GM12878 (cell line): ENCODE measurements at regions not wholly inside any gene's neighbourhood (a gene's known extent, or its start where the extent isn't known, plus 50 kb on each side); places are given as distances from the start of the nearest gene placed in this dataset.

Experiments used
- ATAC-seq: fragments of 200-7000 bp; cut with Tn5 transposase; 3 replicates; pipeline ENCODE4 v1.9.1; 2020; ENCODE audit warnings: mild to moderate bottlenecking, moderate library complexity
- BruUV-seq: library from RNA; stranded (reverse); fragments of 400-500 nt; replicated peaks from 2 replicates; lab custom pipeline; 2021; lab: Mats Ljungman, UMichigan
- CTCF ChIA-PET: fragments of 300-600 bp; sonication (Branson Sonifier 250); formaldehyde crosslinking; extraction: SDS; loops from one replicate; lab custom pipeline; 2021; ENCODE audit warnings: inconsistent platforms; lab: Yijun Ruan, JAX
- POLR2A ChIA-PET: fragments of 350-600 bp; formaldehyde crosslinking; extraction: SDS; loops from one replicate; lab custom pipeline; 2021; ENCODE audit warnings: inconsistent platforms; lab: Charles Lee
- RAD21 ChIA-PET: fragments of 300-600 bp; sonication (Branson Sonifier 250); formaldehyde crosslinking; loops from one replicate; lab custom pipeline; 2023; ENCODE audit warnings: antibody characterized with exemption; ENCODE audit not compliant: unreplicated experiment; lab: Charles Lee
- SMC1A ChIA-PET: fragments of 300-600 bp; sonication (Branson Sonifier 250); formaldehyde crosslinking; loops from one replicate; lab custom pipeline; 2023; ENCODE audit not compliant: unreplicated experiment, uncharacterized antibody; lab: Charles Lee
- DNase-seq: peaks from one replicate; pipeline ENCODE4 v3.0.0-alpha.2; 2011; ENCODE audit warnings: low read depth, low spot score
- FAIRE-seq: peaks from 3 replicates; lab custom pipeline; 2011; peaks lifted over from hg19 to GRCh38; lab: Jason Lieb, UNC
- H2AFZ ChIP-seq: 2 replicates; pipeline ENCODE4 v1.6.0; 2011; ENCODE audit warnings: low read depth, low read length, control low read depth; ENCODE audit not compliant: control insufficient read depth
- H3K27ac ChIP-seq: 2 replicates; pipeline ENCODE4 v1.5.1; 2011; ENCODE audit warnings: control low read depth; ENCODE audit not compliant: control insufficient read depth, insufficient read depth
- H3K27me3 ChIP-seq, 2 experiments: replicated peaks in 1 of 2; 2 replicates each; pipeline versions ENCODE4 v1.6.0 to v1.6.1; 2011; ENCODE audit warnings: low read length in 1 of 2; ENCODE audit not compliant: control insufficient read depth in 2 of 2, insufficient read depth in 2 of 2
- H3K36me3 ChIP-seq, 2 experiments: 2 replicates each; pipeline ENCODE4 v1.5.1; 2011; ENCODE audit warnings: low read length in 1 of 2; ENCODE audit not compliant: control insufficient read depth in 2 of 2, insufficient read depth in 2 of 2
- H3K4me1 ChIP-seq: 2 replicates; pipeline ENCODE4 v1.6.1; 2011; ENCODE audit warnings: mild to moderate bottlenecking, low read length, moderate library complexity, mixed read lengths; ENCODE audit not compliant: control insufficient read depth, insufficient read depth
- H3K4me2 ChIP-seq: 2 replicates; pipeline ENCODE4 v1.6.0; 2011; ENCODE audit warnings: control low read depth; ENCODE audit not compliant: control insufficient read depth, insufficient read depth
- H3K4me3 ChIP-seq: fragments of 200-600 bp; sonication (generic); 2 replicates; pipeline ENCODE4 v1.5.1; 2016
- H3K79me2 ChIP-seq: 2 replicates; pipeline ENCODE4 v1.6.0; 2011; ENCODE audit warnings: low read length; ENCODE audit not compliant: control insufficient read depth, insufficient read depth
- H3K9ac ChIP-seq: 2 replicates; pipeline ENCODE4 v1.8.0; 2011; ENCODE audit warnings: low read length, control low read depth, mixed read lengths; ENCODE audit not compliant: control insufficient read depth, insufficient read depth
- H3K9me3 ChIP-seq: replicated peaks from 3 replicates; pipeline ENCODE4 v1.5.1; 2011; ENCODE audit warnings: mild to moderate bottlenecking, low read length; ENCODE audit not compliant: control insufficient read depth, insufficient read depth
- H4K20me1 ChIP-seq: 2 replicates; pipeline ENCODE4 v1.6.0; 2011; ENCODE audit not compliant: control insufficient read depth, insufficient read depth
- ASH2L ChIP-seq: fragments of 300-600, 200-600 bp; sonication (generic); IDR thresholded peaks from 2 replicates; pipeline ENCODE4 v1.6.1; 2017; ENCODE audit warnings: low read depth, mild to moderate bottlenecking, borderline replicate concordance
- FOXM1 ChIP-seq: IDR thresholded peaks from 2 replicates; pipeline ENCODE4 v1.6.1; 2012; ENCODE audit warnings: low read depth, mild to moderate bottlenecking, inconsistent platforms, low read length, moderate library complexity
- IKZF1 ChIP-seq: fragments of 450-650 bp; conservative IDR thresholded peaks from 2 replicates; pipeline ENCODE4 v1.6.1; 2017; ENCODE audit warnings: antibody characterized with exemption, mild to moderate bottlenecking
- IRF4 ChIP-seq: IDR thresholded peaks from 2 replicates; pipeline ENCODE4 v1.6.1; 2011; ENCODE audit warnings: low read depth, low read length
- KAT2A ChIP-seq: conservative IDR thresholded peaks from 2 replicates; pipeline ENCODE4 v1.6.1; 2011; ENCODE audit warnings: low read depth, low read length; ENCODE audit not compliant: control insufficient read depth
- MLLT1 ChIP-seq: fragments of 450-650 bp; IDR thresholded peaks from 2 replicates; pipeline ENCODE4 v1.6.1; 2016; ENCODE audit warnings: mild to moderate bottlenecking
- NBN ChIP-seq: fragments of 450-650 bp; IDR thresholded peaks from 2 replicates; pipeline ENCODE4 v1.6.1; 2016
- NFYB ChIP-seq: IDR thresholded peaks from 2 replicates; pipeline ENCODE4 v1.6.1; 2011; ENCODE audit warnings: low read depth, mild to moderate bottlenecking, low read length, improper control_type of control experiment, moderate library complexity; ENCODE audit not compliant: insufficient read depth
- NR2C1 ChIP-seq: fragments of 450-650 bp; IDR thresholded peaks from 2 replicates; pipeline ENCODE4 v1.6.1; 2017; ENCODE audit warnings: antibody characterized with exemption, mild to moderate bottlenecking, moderate library complexity
- RCOR1 ChIP-seq: conservative IDR thresholded peaks from 2 replicates; pipeline ENCODE4 v1.6.1; 2012; ENCODE audit warnings: low read depth, low read length, improper control_type of control experiment
- RUNX3 ChIP-seq: IDR thresholded peaks from 2 replicates; pipeline ENCODE4 v1.6.1; 2012; ENCODE audit warnings: low read length, inconsistent platforms
- SIX5 ChIP-seq: IDR thresholded peaks from 2 replicates; pipeline ENCODE4 v1.6.1; 2011; ENCODE audit warnings: mild to moderate bottlenecking, low read depth, low read length, moderate library complexity; ENCODE audit not compliant: severe bottlenecking
- SP1 ChIP-seq: IDR thresholded peaks from one replicate; pipeline ENCODE4 v1.6.1; 2011; ENCODE audit warnings: low read depth, low read length
- SPI1 ChIP-seq: IDR thresholded peaks from 2 replicates; pipeline ENCODE4 v1.6.1; 2011; ENCODE audit warnings: low read depth, mild to moderate bottlenecking, low read length, moderate library complexity, borderline replicate concordance; ENCODE audit not compliant: insufficient read depth
- TBL1XR1 ChIP-seq: IDR thresholded peaks from 2 replicates; pipeline ENCODE4 v1.6.1; 2012; ENCODE audit warnings: low read depth, low read length, improper control_type of control experiment
- TCF12 ChIP-seq: IDR thresholded peaks from 2 replicates; pipeline ENCODE4 v1.6.1; 2011; ENCODE audit warnings: low read depth, mild to moderate bottlenecking, low read length
- in situ Hi-C: fragments of 300-500 bp; cut with MboI; formaldehyde crosslinking; loops from 9 replicates; pipeline ENCODE4 v1.14.3; 2018; ENCODE audit warnings: mixed read lengths
- intact Hi-C: fragments of 100-400 bp; cut with micrococcal nuclease; formaldehyde crosslinking; loops from one replicate; pipeline ENCODE4 v1.14.2; 2022; ENCODE audit not compliant: unreplicated experiment

- H3K4me1 ChIP-seq = no peaks in the 10 kb centered on the region
- no TSS peak for BruUV-seq
- ChIA-PET CTCF (interaction anchor here (0.9 to 1.6 kb wide), 2 partner anchors 8 to 221 kb away, joined by 3 read pairs; no protein-coding TSS in a partner anchor), SMC1A (interaction anchor here (0.7 to 2.5 kb wide), 7 partner anchors 8 to 199 kb away, joined by 3 to 11 read pairs (median 4); partner anchors contain the start of gene SPATA4), POLR2A (no interaction called here), RAD21 (interaction anchor here (0.9 to 1.2 kb wide), 3 partner anchors 17 to 58 kb away, joined by 3 to 4 read pairs (median 3); no protein-coding TSS in a partner anchor)
- no peaks in the 10 kb centered on the region for H3K36me3 ChIP-seq
- in situ Hi-C loops (no loop called here), intact Hi-C loops (loop anchor here (2.0 kb wide), 1 partner anchor 41 kb away; no protein-coding TSS in a partner anchor)
- H3K4me3 ChIP-seq = no peak overlapping the region
- TF ChIP-seq FOXM1 (no peak), KAT2A (no peak), SP1 (no peak), MLLT1 (no peak), SPI1 (no peak), RUNX3 (no peak), IRF4 (no peak), IKZF1 (no peak), TCF12 (no peak), SIX5 (no peak), NFYB (no peak), NBN (no peak), TBL1XR1 (no peak), NR2C1 (no peak), ASH2L (no peak), RCOR1 (no peak)
- FAIRE-seq (no peak), ATAC-seq (no peak), DNase-seq (no peak)
- no peaks in the 10 kb centered on the region; the same call in 2 of the 3 replicates for H3K9me3 ChIP-seq
- H3K9ac ChIP-seq = no peak overlapping the region
- peaks cover under 1 to 5% of the 10 kb centered on the region in 2 experiments; a peak in 2 of 4 replicates for H3K27me3 ChIP-seq
- H4K20me1 ChIP-seq = no peaks in the 10 kb centered on the region
- H2AFZ ChIP-seq = no peak overlapping the region
- no peak overlapping the region for H3K27ac ChIP-seq
- no peaks in the 10 kb centered on the region for H3K79me2 ChIP-seq
- H3K4me2 ChIP-seq = no peak overlapping the region
These were observed 69.4 kb upstream of the WDR17 start for GRCh38 chr4:175996206-175996605.
